GM18511 (cell line): ENCODE measurements at regions not wholly inside any gene's neighbourhood (a gene's known extent, or its start where the extent isn't known, plus 50 kb on each side); places are given as distances from the start of the nearest gene placed in this dataset.

Experiments used
- ATAC-seq: cut with Tn5 transposase; IDR thresholded peaks from one replicate; pipeline ENCODE4 v1.9.1; 2021; ENCODE audit warnings: mild to moderate bottlenecking, moderate library complexity; ENCODE audit not compliant: unreplicated experiment

- no peak for ATAC-seq
Observed at GRCh38 chrX:10047133-10047532, 80.0 kb downstream of the CLDN34 start.

GRCh38 chrX:10047631-10048030 is 80.5 kb downstream of the CLDN34 start:
- ATAC-seq, result no peak

GRCh38 chrX:10048076-10048475 is 80.9 kb downstream of the CLDN34 start:
- no peak for ATAC-seq

GRCh38 chrX:10048707-10049106 is 81.5 kb downstream of the CLDN34 start:
- no peak for ATAC-seq

GRCh38 chrX:10049236-10049635 is 82.1 kb downstream of the CLDN34 start:
- ATAC-seq, result no peak

- ATAC-seq, result no peak
Observed at GRCh38 chrX:10050481-10050880, 83.3 kb downstream of the CLDN34 start.

- no peak for ATAC-seq
Observed at GRCh38 chrX:10051866-10052480, 84.8 kb downstream of the CLDN34 start.

GRCh38 chrX:10052906-10053625 is 85.9 kb downstream of the CLDN34 start:
- no peak for ATAC-seq

GRCh38 chrX:10054396-10054795 is 87.2 kb downstream of the CLDN34 start:
- no peak for ATAC-seq

- no peak for ATAC-seq
Observed at GRCh38 chrX:10055430-10055829, 88.3 kb downstream of the CLDN34 start.

GRCh38 chrX:10062352-10062751 is 94.4 kb upstream of the CLCN4 start:
- peak; percentile 72 for ATAC-seq

- ATAC-seq, result no peak
Observed at GRCh38 chrX:10062980-10063379, 93.8 kb upstream of the CLCN4 start.

- ATAC-seq, result no peak
Observed at GRCh38 chrX:10064736-10065135, 92.0 kb upstream of the CLCN4 start.

- no peak for ATAC-seq
Observed at GRCh38 chrX:10070714-10071436, 85.9 kb upstream of the CLCN4 start.

GRCh38 chrX:10071451-10072144 is 85.2 kb upstream of the CLCN4 start:
- ATAC-seq, result no peak

- ATAC-seq, result no peak
Observed at GRCh38 chrX:10072786-10073568, 83.8 kb upstream of the CLCN4 start.

GRCh38 chrX:10073671-10074070 is 83.1 kb upstream of the CLCN4 start:
- no peak for ATAC-seq

- ATAC-seq, result no peak
Observed at GRCh38 chrX:10074241-10074941, 82.4 kb upstream of the CLCN4 start.

- ATAC-seq, result no peak
Observed at GRCh38 chrX:10076765-10077164, 80.0 kb upstream of the CLCN4 start.
